ENCODE measurements at regions not wholly inside any gene's neighbourhood (a gene's known extent, or its start where the extent isn't known, plus 50 kb on each side); places are given as distances from the start of the nearest gene placed in this dataset.

DNA sequence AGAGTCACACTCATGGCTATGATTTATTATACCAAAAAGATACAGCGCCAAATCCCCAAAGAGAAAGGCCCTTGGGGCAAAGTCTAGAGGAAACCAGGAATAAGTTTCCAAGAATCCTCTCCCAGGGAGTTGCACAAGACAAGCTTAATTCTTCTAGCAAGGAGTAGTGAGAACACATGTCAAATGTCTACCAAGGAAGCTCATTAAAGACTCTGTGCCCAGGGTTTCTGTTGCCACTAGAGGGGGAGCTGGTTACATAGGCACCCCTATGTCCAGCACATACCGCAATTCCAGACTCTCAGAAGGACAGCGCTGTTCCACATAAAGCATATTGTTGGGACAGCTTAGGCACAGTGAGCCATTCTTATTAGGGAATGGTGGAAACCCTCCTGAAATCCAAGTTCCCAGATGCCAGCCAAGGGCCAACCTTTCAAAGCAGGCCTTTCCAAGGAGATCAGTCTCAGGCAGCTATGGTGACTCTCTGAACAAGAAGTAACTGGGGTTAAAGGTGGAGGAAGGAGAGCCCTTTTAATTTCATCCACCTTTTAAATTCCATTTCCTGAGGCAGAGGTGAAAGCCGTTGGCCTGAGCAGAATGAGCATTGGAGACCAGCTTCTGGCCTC is 194.2 kb downstream of the UACA start:
- TF ChIP-seq, protein P1, sequence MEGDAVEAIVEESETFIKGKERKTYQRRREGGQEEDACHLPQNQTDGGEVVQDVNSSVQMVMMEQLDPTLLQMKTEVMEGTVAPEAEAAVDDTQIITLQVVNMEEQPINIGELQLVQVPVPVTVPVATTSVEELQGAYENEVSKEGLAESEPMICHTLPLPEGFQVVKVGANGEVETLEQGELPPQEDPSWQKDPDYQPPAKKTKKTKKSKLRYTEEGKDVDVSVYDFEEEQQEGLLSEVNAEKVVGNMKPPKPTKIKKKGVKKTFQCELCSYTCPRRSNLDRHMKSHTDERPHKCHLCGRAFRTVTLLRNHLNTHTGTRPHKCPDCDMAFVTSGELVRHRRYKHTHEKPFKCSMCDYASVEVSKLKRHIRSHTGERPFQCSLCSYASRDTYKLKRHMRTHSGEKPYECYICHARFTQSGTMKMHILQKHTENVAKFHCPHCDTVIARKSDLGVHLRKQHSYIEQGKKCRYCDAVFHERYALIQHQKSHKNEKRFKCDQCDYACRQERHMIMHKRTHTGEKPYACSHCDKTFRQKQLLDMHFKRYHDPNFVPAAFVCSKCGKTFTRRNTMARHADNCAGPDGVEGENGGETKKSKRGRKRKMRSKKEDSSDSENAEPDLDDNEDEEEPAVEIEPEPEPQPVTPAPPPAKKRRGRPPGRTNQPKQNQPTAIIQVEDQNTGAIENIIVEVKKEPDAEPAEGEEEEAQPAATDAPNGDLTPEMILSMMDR (IDR thresholded peaks at IDR 0.05) = peak in 1 of 3 experiments; percentile 6
- TF ChIP-seq POLR2AphosphoS5 (IDR thresholded peaks at IDR 0.05; ENCODE audit: insufficient read depth in 1 of 2, low read depth in 1 of 2) = no peak
- no peak for TF ChIP-seq POLR2A (IDR thresholded peaks at IDR 0.05)
